NCI-H524 (cell line): ENCODE measurements at regions not wholly inside any gene's neighbourhood (a gene's known extent, or its start where the extent isn't known, plus 50 kb on each side); places are given as distances from the start of the nearest gene placed in this dataset.
A peak's percentile ranks its signal among the peaks of the same experiment; 100 is the strongest.
"Not testable (repeated sequence)": the region's sequence is repeated elsewhere in the genome, so short reads cannot be mapped to it uniquely, and the experiment has no call there.

Experiments
- DNase-seq, 2 experiments: peaks; one replicate each; lab custom pipeline; 2025; lab: John Stamatoyannopoulos, UW

DNA sequence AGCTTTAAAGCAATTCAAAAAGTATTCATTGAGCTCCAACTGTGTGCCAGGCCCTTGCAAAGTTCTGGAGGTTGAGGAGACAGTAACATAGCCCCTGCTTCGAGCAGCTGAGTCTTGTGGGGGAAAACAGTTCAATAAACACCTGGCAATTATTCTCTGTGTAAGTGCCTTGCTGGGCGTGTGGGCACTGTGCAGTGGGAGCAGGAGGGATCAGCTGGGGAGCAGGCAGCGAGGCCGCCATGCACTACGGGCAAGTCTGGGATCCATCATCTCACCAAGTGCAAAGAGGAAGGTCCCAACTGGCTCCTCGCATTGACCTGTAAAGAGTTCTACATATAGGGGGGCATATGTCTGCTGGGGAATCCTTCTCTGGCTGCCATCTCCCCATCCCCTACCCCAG, 342.2 kb upstream of the HS6ST1 start:
- no peak for DNase-seq

DNA sequence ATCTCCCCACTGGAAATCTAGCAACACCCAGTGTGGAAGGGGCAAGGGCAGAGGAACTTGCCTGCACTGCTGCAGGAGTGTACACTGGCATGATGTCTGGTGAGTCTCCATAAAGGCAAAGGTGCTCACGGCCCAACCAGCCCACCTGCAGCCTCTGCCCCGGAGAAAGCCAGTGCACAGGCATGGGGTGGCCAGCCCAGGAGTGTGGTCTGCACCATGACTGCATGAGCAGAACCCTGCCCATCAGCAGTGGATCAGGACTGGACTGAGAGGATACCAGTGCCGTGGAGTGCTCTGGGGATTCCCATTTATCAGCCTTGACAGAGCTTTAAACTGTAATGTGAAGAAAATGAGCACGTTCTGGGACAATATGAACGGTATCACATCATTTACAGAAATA, 342.6 kb upstream of the HS6ST1 start:
- DNase-seq, result no peak

DNA sequence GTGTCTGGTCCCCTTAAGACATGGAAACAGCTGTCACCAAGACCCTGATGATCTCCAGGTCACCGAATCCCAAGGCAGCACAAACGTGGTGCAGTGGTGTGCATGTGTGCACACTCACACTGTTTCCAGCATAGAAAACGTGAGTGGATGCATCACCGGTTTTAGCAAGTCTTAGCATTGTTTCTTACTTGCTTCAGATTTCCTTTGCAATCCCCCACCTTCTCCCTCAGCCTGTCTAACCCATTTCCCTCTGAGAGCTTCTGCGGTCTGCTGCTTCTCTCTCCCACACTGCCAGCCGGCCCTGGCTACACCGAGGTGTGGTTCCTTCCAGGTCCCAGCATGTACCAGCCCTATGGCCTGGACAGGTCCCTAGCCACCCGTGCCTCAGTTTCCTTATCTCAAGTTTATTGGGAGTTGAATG, 343.4 kb upstream of the HS6ST1 start:
- no peak for DNase-seq

DNA sequence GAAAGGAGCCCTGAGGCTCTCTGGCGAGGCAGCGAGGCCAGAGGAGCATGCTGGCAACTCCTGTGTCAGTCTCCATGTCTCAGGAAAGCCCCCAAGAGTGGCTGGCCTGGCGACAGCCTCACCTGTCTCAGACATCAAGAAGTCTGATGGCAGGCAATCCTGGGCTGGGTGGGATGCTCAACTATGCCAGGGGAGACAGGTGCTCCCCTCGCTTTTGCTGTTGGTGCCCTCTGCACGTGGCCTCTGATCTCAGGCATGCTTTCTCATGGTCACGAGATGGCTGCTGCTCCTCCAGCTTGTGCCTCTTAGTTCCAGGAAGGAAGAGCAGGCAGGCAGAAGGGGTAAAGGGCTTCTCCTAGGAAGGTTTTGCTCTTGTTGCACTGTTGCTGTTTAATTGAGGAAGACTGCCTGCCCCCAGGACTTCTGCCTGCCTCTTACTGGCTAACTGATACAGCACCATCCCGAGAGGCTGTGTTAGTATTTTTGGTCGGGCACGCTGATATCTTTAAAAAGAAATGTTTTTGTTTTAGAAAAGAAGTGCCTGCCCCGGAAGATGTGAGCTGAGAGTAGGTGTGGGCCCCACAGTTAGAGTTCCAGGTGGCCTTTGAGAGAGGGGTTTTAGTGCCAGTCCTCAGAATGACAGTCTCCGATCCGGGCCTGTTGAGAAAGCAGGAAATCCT, 344.8 kb upstream of the HS6ST1 start:
- no peak for DNase-seq

DNA sequence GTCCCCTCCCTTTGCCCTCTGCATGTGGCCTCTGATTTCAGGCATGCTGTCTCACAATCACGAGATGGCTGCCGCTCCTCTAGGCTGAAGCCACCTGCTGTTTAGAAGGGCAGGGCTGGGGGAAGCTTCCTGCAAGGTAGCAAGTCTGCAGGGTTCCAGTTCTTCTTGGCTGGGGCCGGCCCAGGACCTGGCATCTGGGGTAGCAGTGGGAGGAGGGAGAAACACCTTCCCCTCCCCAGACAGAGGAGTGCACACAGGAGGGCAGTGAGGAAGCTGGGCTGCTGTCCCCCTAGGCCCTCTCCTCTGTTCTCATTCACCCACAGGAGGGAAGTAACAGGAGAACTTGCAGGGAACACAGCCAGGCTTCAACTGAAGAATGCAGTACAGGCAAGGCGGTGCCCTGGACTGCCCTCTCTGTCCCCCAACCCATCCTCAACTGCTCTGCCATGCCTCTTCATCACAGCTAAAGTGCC, 345.9 kb upstream of the HS6ST1 start:
- DNase-seq, result peak in 1 of 2 experiments; percentile 4

DNA sequence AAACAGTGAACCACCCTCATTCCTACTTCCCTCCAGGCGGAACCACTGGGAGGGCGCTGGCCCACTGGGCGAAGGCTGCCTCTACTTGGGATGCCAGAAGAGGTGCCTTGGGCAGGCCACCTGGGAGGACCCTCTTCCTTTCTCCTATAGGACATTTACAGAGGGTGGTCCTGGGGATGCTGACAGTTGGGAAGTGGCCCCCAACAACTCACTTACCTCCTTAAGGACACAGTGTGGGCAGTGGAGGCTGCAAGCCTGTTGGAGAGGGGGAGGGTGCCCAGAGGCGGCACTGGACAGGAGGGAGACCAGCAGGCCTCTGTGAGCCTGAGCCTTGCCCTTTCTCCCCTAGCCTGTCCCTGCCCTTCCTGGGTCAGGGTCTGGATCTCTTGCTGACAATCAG, 346.4 kb upstream of the HS6ST1 start:
- no peak for DNase-seq

DNA sequence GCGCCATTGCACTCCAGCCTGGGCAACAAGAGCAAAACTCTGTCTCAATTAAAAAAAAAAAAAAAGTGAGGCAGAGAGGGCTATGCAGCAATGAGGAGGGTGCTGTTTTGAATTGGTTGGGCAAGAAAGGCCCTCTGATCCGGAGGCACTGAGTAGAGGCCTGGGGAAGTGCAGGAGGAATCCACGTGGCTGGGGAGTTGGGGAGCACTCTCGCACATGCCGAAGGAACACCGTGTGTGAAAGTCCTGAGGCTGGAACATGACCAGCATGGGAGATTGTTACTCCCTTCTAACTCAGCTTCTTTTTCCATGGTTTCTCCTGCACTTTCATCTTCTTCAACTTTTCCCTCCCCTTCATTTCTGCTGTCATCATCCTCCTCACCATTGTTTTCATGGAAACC, 347.9 kb upstream of the HS6ST1 start:
- DNase-seq, result no peak

DNA sequence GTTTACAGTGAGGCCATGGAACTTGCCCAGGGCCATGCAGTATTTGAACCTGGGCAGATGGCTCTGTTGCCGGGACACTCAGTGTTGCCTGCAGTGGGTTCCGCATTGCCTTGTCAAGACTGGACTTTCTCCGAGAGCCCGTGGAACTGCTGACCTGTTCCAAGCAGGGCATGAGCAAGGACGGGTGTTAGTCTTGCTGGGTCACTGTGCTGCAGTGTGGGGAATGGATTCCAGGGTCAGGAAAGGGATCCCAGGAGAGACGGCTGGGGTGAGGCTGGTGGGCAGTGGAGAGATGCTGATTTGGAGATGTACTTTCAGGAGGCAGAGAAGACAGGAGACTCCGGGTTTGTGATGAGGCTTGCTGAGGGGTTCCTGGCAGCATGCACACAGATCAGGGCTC, 348.7 kb upstream of the HS6ST1 start:
- DNase-seq, result no peak

DNA sequence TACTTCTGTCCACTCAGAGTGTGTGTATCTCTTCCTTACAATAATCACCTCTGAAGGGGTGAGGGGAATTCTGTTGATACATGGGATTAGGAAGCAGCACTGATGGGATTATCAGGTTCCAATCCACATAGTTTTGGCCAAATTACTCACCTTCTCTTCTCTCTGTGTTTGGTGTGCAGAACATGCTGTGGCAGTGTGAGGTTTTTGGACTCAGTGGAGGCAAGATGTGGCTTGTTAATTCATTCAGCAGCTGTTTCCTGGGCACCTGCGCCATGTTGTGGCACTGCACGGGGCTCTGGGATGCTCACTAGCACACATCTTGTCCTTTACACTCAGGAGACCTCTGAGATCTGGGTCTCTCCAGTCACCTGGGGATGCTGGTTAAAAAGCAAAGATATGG, 350.3 kb upstream of the HS6ST1 start:
- DNase-seq, result no peak

DNA sequence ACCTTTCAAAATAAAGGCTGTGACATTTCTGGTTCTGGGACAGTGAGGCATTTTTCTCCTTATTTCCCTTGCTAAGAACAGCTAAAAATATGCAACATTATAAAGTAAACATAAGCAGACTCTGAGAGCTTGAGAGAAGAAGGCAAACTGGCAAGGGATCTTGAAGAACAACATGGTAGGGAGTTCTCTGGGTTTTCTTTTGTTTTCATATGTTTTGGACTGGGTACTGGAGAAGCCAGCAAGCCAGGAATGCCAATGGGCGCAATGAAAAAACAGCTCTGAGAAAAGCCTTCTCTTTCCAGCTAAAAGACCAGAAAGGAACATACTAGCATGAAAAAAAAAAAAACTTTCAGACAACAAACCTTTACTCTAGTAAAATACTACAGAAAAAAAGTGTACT, 351.4 kb upstream of the HS6ST1 start:
- no peak for DNase-seq

DNA sequence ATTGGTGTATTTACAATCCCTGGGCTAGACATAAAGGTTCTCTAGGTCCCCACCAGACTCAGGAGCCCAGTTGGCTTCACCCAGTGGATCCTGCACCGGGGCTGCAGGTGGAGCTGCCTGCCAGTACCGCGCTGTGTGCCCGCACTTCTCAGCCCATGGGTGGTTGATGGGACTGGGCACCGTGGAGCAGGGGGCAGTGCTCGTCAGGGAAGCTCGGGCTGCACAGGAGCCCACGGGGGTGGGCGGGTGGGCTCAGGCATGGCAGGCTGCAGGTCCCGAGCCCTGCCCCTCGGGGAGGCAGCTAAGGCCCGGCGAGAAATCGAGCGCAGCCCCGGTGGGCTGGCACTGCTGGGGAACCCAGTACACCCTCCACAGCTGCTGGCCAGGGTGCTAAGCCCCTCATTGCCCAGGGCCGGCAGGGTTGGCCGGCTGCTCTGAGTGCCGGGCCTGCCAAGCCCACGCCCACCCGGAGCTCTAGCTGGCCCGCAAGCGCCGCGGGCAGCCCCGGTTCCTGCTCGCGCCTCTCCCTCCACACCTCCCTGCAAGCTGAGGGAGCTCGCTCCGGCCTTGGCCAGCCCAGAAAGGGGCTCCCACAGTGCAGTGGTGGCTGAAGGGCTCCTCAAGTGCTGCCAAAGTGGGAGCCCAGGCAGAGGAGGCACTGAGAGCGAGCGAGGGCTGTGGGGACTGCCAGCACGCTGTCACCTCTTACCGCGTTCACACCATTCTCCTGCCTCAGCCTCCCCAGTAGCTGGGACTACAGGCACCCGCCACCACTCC, 353.5 kb upstream of the HS6ST1 start:
- DNase-seq, result not testable (repeated sequence)

DNA sequence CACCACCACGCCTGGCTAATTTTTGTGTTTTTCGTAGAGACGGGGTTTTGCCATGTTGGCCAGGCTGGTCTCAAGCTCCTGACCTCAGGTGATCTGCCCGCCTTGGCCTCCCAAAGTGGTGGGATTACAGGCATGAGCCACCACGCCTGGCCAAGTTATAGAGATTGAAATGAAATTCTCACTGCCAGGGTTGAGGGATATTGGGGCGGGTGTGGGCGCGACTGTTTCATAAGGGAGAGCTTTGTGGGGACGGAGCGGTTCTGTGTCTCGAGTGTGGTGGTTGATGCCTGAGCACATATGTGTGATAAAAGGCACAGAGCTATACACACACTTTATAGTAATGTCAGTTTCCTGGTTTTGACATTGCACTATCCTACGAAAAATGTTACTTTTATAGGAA, 361.0 kb upstream of the HS6ST1 start:
- DNase-seq, result not testable (repeated sequence)

DNA sequence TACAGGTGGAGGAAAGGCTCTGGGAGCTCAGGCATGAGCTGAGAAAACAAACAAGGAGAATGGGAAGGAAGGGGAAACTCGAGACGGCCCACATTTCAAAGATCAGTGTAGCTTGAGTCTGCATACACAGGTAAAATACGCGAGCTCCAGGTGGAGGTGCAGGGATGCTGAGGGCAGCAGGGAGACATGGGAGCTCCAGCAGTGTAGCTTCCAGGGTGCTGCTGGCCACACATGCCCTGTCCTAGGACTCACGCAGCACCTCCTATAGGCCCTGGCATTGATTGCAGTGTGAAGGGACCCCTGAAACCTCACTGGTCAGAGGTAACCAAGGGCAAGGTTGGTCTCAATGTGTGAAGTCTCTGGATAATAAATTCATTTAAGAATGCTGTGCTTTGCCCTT, 362.8 kb upstream of the HS6ST1 start:
- DNase-seq, result no peak

DNA sequence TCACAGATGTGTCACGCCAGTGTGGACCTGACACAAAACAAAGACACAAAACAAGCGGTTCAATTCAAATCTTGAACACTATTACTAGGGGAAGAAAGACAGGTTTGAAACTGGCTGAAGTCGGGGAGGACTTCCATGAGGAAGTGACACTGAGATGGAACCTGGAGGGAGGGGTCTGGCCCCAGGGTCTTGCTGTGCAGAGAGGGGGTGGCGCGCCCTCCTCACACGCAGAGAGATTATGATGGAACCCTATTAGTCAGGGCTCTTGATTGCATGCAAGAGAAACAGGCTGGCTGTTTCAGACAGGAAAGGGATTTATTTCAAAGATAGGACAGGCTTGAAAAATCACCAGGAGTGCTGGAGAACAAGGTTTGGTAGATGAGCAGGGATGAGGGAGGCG, 363.6 kb upstream of the HS6ST1 start:
- no peak for DNase-seq

DNA sequence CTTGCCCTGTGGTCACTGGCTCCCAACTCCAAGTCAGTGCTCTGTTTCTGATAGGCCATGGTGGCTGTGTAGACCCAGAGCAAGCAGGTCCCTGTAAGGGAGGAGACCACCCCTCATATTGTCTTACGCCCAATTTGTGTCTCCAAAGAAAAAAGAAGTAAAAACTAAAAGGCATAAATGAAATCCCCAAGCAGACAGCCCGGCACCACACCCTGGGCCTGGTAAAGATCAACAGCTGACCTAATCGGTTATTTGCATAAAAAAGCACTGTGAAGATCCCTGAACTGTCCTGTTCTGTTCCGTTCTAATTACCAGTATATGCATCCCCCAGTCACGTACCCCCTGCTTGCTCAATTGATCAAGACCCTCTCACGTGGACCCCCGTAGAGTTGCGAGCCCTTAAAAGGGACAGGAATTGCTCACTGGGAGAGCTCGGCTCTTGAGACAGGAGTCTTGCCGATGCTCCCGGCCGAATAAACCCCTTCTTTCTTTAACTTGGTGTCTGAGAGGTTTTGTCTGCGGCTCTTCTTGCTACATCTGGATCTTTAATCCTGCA, 364.1 kb upstream of the HS6ST1 start:
- DNase-seq, result no peak

DNA sequence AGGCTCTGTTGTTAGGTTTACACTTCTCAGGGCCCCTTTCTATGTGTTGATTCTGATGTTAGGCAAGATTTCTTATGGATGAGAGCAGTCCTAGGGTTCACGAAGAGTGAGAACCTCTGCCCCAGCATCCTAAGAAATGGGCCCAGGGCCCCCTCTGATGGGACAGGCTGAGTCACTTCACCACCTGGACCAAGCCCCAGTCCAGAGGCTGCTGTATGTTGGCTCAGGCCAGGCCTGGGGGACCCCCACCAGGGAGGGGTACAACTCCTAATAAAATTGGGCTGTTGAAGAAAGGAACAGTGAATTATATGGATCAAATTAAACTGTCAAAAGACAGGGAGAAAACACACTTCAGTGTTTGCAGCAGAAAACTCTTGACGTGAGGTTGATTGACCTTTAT, 365.9 kb upstream of the HS6ST1 start:
- DNase-seq, result no peak

DNA sequence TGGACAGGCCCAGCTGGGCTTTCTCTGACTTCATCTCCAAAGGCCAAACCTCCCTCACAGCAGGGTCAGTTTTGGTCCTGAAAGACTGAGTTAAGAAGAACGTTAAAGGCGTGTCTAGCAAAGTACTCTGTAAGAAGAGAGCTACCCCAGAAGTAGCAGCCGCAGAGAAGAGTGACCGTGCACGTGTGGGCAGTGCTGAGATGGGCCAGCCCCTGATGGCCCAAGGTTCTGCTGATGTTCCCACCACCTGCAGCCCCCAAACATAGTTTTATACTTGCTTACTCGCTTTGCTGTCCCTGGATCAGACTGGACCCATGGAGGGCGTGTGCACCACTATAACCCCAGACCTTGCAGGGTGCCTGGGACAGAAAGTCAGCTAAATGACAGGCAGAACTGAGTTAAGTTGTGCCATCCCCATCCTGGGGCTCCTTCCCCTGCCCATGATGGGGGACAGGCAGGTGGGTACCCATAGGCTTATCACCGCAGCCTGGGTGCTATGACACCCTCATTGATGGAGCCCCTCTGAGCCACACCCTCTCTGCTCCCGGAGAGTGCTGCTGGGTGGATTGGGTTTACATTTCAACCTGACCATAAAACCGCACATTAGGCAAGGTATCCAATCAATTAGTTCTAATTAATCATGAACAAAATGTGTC, 367.3 kb upstream of the HS6ST1 start:
- DNase-seq, result no peak

DNA sequence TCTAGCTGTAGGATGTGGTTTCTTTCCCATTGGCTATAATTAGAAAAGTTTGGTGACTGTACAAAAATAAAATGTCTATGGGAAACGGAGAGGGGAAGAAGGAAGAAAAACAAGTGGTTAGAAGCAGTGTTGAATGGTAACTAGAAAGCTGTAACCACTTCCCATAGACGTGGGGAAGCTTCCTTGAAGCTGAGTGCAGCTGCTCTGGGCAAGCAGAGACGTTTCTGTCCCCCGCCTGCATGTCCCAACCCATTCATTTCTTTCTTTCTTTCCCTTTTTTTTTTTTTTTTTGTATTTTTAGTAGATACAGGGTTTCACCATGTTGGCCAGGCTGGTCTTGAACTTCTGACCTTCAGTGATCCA, 367.8 kb upstream of the HS6ST1 start:
- no peak for DNase-seq

DNA sequence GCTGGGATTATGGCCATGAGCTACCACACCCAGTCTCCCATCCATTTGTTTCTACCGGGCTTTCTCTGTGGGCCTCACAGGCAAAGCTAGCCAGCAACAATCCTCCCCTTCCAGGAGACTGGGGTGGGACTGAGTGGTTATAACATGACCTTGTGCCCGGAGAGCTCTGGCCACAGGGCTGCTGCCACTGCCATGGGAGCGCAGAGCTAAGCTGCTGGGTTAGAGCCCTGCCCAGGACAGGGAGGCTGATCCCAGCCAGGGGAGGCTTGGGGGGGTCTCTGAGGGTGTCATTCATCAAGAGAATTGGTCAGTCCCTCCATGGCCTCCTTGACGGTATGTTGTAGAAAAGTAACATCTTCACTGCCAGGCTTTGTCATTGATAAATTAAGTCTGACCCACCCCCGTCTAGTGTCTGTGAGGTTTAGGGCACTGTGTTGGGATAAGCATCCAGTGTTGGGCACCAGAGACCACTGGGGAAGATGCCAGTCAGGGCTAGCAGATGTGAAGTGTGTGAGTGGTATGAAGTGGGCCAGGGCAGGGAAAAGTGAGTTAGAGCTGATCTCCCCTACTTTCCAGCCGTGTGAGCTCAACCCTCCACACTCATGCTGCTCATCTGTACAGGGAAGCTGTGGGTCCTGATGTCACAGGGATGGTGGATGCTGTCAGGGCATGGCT, 368.4 kb upstream of the HS6ST1 start:
- DNase-seq, result no peak

DNA sequence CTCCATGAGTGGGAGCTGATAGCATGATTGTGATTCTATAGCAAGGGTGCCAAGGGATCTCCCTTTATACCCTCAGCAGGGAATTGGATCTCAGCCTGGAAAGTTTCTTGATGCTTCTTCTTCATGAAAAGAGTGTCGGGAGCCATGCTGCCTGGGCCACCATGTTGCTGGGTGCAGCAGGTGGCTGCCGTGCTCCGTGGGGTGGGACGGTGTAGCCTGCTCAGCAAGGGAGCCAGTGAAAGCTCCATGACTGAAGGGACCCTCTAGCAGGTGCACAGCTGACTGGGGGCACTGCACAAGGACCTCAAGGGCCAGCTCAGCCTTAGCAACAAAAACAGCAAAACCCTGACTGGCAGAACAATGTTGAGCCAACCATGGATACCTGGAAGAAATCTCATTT, 368.9 kb upstream of the HS6ST1 start:
- DNase-seq, result no peak

DNA sequence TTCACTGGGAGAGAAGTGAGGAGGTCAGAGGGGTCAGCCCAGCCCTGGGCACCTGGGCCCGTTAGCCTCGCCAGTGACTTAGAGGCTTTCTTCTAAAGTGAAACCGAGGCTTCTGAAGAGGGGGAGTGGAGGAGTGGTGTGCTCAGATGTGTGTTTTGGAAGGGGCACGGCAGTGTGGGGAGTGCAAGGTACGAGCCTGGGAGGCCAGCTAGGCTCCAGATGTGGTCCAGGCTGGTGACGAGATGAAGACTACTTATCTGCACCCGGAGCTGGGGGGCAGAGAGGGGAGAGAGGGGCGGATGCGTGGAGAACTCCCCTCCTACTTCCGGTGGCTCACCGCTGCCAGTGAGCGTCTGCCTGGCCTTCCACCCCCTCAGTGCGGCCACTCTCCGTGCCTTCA, 371.3 kb upstream of the HS6ST1 start:
- DNase-seq, result no peak

DNA sequence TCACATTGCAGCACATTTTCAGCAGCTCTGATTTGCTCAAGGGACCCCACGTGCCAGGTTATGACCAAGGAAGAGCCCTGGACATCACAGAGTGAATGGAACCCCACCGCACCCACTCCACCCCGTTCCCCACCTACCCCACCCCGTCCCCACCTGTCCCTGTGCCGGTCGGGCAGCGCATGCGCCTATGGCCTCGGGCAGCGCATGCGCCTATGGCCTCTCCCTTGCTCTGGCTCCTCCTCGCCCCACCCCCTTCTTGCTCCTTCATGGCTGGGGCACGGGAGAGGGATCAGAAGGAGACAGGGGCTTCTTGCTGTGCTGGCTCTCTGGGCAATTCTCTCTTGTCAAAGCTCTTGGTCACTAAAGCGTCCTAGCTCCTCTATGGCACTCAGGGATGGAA, 371.8 kb upstream of the HS6ST1 start:
- no peak for DNase-seq
